Left forelimb (tissue), 1 donor: ENCODE measurements at regions not wholly inside any gene's neighbourhood (a gene's known extent, or its start where the extent isn't known, plus 50 kb on each side); places are given as distances from the start of the nearest gene placed in this dataset.
"Not testable (repeated sequence)": the region's sequence is repeated elsewhere in the genome, so short reads cannot be mapped to it uniquely, and the experiment has no call there.

Experiments used
- DNase-seq: peaks from one replicate; pipeline ENCODE4 v3.0.0-alpha.2; 2018; ENCODE audit warnings: low spot score

DNA sequence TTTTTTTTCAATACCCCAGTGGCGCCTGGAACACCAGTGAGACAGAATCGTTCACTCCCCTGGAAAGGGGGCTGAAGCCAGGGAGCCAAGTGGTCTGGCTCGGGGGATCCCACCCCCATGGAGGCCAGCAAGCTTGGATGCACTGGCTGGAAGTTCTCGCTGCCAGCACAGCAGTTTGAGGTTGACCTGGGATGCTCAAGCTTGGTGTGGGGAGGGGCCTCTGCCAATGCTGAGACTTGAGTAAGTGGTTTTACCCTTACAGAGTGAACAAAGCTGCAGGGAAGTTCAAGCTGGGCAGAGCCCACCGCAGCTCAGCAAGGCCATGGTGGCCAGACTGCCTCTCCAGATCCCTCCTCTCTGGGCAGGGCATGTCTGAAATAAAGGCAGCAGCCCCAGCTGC is 276.2 kb upstream of the CNTN6 start:
- DNase-seq: no peak

DNA sequence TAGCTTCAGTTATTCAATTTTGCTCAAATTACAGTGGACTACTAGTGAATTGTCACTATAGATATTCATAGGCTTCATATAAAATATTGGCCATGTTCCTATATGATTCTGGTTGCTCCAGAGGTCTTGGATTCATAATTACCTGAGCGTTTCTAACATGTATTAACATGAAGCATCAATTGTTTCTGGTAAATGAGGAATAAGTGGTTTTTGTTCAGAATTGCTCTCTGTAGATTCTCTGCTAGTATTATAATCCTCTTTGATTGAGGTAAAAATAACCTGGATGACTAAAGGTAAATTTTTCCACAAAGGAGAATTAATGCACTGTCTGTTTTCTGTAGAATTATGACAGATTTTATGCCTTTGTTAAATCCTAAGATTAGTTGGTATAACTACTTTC is 258.1 kb upstream of the CNTN6 start:
- DNase-seq: no peak

DNA sequence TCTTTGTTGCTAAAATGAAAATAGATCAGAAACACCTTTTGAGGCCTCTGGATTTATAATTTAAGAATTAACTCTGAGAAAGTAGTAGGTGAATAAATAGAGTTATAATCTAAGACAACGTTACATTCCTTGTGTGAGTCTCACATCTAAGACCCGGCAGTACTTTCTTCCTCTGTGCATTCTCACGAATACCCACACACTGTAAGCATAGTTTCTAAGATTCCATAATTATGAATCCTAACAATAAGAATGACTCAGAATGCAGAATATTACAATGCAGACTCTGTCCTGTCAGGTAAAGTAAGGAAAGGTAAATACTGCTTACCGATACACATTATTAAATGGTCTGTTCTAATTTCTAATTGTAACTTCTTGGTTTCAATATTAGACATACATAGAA is 257.7 kb upstream of the CNTN6 start:
- DNase-seq: no peak

DNA sequence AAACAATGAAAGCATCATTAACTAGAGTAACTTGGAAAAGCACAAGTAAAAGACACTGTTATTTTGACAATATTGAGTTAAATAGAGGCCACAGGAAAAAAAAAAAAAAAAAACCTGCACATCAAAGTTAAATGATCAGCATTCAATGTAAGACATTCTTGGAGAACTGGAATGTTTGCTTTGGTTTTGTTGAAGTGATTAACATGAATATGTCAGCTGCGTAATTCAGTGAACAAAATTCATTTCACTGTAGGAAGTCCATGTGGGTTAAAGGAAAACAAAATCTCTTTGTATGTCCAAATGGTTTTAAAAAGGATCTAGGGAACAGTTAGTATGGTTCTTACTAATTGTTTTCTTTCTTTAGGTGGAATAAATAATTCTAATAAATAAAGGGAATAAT is 252.8 kb upstream of the CNTN6 start:
- DNase-seq: no peak

DNA sequence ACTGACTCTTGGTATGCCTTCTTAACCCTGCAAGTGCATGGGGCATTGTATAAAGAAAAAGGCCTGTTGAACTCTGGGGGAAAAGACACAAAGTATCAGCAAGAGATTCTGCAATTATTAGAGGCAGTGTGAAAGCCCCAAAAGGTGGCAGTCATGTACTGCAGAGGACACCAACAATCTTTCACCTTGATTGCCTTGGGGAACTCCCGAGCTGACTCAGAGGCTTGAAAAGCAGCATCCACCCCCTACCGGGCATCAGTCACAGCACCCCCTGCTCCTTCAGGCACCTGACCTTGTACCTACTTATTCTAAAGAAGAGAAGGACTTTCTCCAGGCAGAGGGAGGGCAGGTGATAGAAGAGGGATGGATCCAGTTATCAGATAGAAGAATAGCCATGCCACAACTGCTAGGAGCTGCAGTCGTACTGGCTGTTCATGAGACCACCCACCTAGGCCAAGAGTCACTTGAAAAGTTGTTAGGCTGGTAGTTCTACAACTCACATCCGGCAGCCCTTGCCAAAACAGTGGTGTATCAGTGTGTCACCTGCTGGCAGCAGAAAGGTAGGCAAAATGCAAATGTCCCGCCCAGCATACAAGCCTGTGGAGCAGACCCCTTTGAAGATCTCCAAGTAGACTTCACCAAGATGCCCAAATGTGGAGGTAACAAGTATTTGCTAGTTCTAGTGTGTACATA is 241.6 kb upstream of the CNTN6 start:
- no peak for DNase-seq

DNA sequence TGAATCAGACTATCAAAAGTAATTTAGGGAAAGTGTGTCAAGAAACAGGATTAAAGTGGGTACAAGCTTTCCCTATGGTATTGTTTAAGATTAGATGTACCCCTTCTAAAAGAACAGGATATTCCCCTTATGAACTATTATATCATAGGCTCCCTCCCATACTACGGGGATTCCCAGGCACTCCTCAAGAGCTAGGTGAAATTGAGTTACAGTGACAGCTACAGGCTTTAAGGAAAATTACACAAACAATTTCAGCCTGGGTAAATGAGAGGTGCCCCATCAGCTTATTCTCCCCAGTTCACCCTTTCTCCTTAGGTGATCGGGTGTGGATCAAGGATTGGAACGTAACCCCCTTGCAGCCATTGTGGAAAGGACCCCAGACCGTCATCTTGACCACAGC is 240.8 kb upstream of the CNTN6 start:
- no peak for DNase-seq

DNA sequence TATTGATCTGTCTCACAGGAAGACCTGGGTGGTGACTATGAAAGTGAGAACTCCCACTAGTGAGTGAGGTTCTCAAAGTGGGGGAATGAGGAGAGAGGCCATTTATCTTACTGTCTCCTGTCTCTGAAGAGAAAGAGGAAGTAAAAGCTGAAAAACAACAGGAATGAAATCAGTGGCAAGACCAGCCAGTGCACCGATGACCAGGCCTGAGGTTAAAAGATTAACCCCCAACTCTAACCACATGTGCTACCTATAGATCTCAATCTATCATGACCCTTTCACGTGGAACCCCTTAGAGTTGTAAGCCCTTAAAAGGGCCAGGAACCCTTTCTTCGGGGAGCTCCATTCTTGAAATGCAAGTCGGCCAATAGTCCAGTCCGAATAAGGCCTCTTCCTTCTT is 239.3 kb upstream of the CNTN6 start:
- DNase-seq: no peak

DNA sequence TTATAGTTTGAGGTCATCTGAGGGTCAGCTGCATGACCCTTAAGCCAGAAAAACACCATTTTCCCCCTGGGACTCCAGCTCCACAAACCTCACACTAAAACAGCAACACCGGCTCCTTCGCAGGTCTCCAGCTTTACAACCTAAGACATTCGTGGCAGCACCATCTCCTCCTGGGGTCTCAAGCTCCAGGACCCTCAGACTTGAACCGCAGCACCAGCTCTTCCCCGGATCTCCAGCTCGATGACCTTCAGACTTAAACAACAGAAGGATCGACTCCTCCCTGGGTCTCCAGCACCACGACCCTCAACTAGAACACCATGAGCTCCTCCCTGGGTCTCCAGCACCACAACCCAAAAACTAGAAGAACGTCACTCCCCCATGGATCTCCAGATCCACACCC is 233.7 kb upstream of the CNTN6 start:
- DNase-seq: no peak

DNA sequence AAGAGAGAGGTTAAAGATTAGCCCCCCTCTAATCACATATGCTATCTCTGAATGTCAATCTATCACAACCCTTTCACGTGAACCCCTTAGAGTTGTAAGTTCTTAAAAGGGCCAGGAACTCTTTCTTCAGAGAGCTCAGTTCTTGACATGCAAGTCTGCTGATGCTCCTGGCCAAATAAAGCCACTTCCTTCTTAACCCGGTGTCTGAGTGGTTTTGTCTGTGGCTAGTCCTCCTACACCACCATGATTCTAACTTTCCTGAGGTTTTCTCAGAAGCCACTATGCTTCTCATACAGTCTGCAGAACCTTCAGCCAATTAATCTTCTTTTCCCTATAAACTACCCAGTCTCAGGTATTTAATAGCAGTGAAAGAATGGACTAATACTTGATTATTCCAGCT is 231.1 kb upstream of the CNTN6 start:
- no peak for DNase-seq

DNA sequence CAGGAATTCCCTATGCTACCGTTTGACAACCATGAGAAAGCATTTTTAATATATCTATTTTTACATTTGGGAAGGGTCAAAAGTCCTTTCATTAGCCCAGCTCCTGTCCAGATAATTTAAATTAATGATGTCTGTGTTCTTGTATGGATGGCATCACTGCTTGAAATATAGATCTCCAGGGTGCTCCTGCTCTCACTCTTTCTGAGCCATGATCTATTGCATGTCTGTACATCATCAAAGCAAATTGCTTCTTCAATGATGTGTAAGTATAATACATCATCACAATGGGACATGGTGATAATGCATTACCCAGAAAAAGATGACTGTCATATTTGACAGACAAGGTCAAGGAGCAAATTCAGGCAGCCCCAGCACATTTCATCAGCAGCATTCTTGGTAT is 223.6 kb upstream of the CNTN6 start:
- DNase-seq: no peak

DNA sequence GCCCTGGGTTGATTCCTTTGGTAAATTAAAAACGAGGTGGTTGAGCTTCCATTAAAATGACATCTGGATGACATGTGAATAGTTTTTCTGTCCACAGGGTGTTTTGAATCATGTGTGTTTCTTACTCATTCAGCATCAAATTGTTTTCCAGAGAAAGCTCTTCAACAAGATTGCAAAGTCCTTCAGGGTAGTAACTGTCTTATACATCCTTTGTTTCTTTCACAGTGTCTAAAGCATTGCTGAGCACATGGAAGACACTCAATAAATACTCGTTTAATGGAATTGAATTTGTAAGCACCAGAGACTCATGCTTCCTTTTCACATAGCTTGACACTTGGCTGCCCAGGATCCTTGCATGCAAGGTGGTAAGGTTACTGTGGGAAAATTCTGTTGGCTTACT is 223.1 kb upstream of the CNTN6 start:
- no peak for DNase-seq

DNA sequence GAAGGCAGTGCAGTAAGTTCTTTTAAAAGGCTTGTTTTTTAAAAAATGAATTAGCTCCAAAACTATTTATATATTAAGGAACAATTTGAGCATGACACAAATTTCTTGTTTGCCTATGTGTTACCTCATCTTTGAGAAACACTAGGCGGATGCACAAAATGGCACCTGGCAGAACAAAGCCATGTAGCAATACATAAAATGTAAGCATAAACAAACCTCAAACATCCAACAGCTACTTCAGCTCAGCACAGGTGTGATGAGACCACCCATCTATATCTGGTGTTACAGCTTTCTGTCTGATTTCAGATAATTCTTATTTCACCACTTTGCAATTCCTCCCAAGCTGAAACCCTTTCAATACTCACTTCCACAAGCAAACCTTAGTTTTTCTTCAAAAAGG is 221.2 kb upstream of the CNTN6 start:
- DNase-seq: no peak

DNA sequence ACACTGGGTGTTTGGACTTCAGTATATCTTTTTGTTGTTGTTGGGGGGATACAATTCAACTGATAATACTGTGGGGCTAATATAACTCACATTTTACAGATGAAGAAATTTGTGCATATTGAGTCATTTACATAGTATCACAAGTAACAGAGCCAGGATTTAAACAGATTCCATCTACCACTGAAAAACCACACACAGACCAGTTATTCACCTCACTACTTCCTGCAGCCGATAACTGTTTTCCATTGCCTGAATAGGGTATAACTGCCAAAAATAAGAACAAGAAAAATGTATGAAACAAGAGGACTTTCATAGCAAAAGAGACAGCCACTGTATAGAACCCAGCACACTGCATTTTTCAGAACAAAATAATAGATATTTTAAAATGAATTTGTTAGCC is 215.8 kb upstream of the CNTN6 start:
- DNase-seq: no peak

DNA sequence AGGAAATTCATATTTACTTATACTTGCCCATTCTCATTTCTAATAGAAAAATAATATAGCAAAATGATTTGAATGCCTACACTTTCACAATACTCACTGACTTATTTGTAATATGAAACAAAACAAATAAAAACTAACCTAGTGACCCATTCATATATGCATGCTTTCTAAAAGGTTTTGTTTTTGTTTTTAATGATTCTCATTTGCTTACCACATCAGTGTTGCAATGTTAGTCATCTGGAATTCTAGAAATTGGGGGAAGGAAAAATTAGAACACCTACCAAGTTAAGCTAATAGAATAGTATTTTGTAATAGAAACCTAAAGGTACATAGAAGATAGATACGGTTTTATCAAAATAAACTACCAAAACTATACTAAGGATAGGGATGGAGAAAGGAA is 214.1 kb upstream of the CNTN6 start:
- no peak for DNase-seq

DNA sequence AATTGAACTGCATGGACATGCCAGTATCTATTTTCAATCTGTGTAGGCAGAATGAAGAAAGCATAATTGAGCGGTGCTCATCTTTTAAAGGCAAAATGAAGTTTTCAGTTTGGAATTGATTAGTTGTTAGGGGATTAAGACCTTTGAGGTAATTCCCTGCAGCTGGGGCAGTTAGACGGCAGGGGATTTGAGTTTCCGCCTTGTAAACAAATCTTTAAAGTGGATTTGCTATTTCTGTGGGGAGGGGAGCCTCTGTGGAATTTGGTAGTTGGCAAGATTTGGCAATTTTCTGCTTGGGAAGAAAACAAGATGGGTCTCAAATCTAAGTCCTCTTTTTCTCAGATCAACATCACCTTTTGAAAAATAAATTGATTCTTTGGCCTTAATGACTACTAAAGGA is 212.5 kb upstream of the CNTN6 start:
- DNase-seq: no peak

DNA sequence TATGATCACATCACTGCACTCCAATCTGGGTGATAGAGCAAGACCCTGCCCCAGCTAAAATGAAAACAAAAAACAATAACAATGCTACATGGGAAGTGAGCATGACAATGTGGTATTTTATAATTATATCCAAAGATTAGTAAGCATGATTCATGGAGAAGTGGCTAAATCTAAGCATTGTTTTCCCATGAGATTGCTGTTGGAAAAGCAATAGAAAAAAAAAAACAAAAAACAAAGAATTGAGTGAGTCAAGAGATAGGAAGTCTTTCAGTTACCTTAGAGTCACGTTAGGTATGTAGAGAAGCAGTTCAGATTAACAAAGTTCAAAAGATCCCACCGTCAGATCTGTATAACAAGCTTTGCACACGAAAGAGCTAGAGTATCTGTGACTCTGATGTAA is 210.3 kb upstream of the CNTN6 start:
- no peak for DNase-seq

DNA sequence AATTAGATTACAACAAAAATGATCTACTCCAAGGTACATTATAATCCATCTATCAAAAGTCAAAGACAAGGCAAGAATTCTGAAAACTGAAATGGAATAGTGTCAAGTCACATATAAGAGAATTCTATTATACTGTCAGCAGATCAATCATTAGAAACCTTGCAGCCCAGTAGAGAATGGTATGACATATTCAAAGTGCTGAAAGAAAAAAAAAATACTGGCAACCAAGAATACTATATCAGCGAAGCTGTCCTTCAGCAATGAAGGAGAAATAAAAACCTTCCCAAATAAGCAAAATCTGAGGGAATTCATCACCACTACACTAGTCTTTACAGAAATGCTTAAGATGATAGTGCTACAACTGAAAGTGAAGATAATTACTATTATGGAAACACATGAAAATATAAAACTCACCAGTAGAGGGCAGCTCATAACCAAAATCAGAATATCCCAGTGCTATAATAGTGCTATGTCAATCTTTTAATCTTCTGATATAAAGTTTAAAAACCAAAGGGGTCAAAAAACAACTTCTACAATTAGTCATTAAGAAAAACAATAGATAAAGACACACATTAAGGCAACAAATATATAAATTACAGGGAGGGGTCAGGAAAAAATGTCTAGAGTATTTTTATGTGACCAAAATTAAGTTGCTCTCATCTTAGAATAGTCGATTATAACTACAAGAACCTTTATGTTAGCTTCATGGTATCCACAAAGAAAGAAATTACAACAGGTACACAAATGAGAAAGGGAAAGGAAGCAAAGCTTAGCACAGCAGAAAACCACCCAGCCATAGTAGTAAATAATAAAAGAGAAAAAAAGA is 190.7 kb upstream of the CNTN6 start:
- no peak for DNase-seq

DNA sequence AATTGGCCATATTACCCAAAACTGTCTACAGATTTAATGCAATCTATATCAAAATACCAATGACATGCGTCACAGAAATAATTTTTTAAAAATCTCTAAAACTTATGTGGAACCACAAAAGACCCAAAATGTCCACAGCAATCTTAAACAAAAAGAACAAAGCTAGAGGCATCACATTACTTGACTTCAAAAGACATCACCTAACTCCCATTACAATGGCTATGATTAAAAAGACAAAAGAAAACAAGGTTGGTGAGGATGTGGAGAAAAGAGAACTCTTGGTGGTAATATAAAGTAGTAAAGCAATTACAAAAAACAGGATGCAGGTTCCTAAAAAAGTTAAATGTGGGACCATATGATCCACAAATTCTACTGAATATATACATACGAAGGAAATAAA is 187.6 kb upstream of the CNTN6 start:
- no peak for DNase-seq

DNA sequence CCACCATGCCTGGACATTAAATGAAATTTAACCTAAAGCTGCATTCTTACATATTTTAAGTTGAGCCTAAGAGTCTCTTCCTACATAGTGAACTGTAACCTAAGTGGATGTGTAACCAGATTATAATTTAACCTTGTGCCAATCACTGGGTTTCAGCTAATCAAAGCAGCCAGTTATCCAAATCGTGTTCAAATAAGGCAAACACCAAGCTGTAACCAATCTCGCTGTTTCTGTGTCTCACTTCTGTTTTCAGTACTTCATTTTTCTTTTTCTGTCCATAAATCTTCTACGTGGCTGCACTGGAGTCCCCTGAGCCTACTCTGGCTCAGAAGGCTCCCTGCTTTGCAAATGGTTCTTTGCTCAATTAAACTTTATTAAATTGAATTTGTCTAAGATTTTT is 186.1 kb upstream of the CNTN6 start:
- DNase-seq: no peak

DNA sequence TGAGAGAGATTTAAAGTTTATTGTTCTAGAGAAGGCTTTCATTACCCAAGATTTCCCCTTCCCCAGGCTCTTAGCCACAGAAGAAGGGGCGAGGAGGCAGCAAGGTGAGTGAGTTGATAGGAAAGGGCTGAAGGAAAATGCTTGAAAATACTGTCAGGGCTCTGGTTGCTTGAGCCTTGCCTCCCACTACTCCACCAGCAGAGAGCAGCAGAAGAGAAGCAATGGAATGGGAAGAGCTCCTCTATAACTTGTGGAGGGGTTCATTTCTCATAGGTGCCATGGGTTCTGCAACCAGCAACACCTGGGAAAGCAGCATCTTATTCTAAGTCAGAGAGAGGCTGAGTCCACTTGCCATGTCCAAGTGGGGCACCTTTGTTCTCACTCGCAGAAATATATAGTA is 184.0 kb upstream of the CNTN6 start:
- no peak for DNase-seq

DNA sequence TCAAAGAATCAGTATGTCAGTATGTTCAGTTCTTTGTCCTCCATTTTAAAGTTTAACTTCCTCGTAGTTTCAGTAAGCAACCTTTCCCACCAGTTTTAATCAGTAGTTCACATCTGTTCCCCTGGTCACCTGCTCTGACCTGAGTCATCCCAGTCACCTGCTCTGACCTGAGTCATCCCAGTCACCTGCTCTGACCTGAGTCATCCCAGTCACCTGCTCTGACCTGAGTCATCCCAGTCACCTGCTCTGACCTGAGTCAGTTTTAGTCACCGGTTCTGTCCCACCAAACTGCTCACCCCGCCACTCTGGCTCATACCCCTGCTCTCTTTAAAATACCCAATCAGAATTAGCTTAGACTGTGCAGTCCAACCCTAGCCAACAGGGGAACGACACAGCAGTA is 180.1 kb upstream of the CNTN6 start:
- DNase-seq: not testable (repeated sequence)

DNA sequence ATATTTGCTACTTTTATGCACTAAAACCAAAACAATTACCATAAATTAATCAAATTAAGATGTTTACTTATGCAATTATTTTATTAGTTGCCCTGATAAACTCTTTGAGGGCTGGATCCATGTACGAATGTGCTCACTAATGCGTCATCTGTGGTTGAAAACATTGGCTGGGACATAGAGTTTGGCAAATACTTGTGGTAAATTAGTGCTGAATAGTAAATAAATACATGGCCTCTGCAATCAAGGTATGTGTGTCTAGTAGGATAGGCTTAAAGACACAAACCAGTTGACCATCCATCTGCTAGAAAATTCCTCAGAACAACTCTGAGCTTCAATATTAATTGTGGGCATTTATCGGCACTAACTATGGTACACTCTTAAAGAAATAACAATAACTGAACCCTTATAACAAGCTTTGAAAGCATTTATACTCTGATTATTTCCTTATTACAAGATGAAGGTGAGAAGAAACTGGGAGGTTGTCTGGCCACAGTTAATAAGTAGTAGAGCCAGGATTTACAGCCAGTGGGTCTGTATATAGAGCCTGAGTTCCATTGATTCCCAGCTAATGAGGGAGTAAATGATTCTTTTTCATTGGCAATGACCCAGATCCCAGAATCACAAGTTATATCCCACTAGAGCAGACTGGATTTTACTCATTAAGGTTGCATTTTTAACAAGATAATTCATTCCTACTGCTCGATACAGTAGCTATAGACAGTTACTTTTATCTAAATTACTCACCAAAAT is 169.5 kb upstream of the CNTN6 start:
- no peak for DNase-seq

DNA sequence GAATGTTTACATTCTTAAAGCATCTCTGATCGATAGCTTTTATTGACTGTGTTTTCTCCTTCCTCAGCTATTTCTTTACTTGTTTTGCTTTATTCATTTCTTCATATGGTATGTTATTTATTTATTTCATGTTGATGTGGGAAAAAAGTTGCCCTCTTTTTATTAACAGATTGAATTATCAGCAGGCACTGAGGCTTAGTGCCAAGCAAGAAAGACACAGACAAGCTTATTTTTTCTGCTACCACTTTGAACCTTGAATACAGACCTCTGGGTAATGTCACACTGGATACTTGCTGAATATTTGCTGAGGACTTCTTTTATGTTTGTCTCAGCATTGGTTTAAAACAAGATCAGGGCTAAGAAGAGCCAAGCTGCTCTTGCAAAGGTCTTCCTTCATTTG is 162.0 kb upstream of the CNTN6 start:
- no peak for DNase-seq
